Left lung (tissue), 4 donors: ENCODE measurements at regions not wholly inside any gene's neighbourhood (a gene's known extent, or its start where the extent isn't known, plus 50 kb on each side); places are given as distances from the start of the nearest gene placed in this dataset.

Experiments used
- ATAC-seq: fragments of 200-7000 bp; cut with Tn5 transposase; one replicate; pipeline ENCODE4 v1.9.1; 2020; ENCODE audit warnings: moderate library complexity
- DNase-seq, 4 donors: peaks; one replicate each; pipeline ENCODE4 v3.0.0-alpha.2; 2013 to 2020
- H3K27ac ChIP-seq, 2 donors: fragments of 200-600 bp; sonication (generic) in 1 of 2; one replicate each; pipeline versions ENCODE4 v1.5.0 to v1.8.0; 2020 to 2021
- H3K27me3 ChIP-seq, 2 donors: fragments of 200-600 bp; sonication (generic) in 1 of 2; one replicate each; pipeline versions ENCODE4 v1.5.0 to v1.8.0; 2020 to 2021
- H3K36me3 ChIP-seq, 2 donors: fragments of 200-600 bp; sonication (generic) in 1 of 2; one replicate each; pipeline versions ENCODE4 v1.5.0 to v1.8.0; 2020 to 2021
- H3K4me1 ChIP-seq, 2 donors: fragments of 200-600 bp; one replicate each; pipeline ENCODE4 v1.8.0; 2021
- H3K4me3 ChIP-seq, 2 donors: fragments of 200-600 bp; sonication (generic) in 1 of 2; one replicate each; pipeline versions ENCODE4 v1.5.0 to v1.8.0; 2020 to 2021; ENCODE audit warnings: mild to moderate bottlenecking in 1 of 2
- H3K9me3 ChIP-seq, 2 donors: fragments of 200-600 bp; sonication (generic) in 1 of 2; one replicate each; pipeline versions ENCODE4 v1.5.0 to v1.8.0; 2020 to 2021
- intact Hi-C, 2 donors: fragments of 100-400 bp; cut with DNase I; formaldehyde crosslinking; loops; one replicate each; pipeline versions ENCODE4 v1.11.2 to v1.14.2; 2022
- TF ChIP-seq, protein P1 (sequence below), 2 donors: fragments of 200-600 bp; sonication (generic) in 1 of 2; IDR thresholded peaks; one replicate each; pipeline versions ENCODE4 v1.5.0 to v1.8.0; 2021; ENCODE audit warnings: antibody characterized with exemption in 2 of 2
- donor health status: DM: no; HTN: yes; CAD: no.
- donor health status: DM: no; HTN: no; CAD: no.

DNA sequence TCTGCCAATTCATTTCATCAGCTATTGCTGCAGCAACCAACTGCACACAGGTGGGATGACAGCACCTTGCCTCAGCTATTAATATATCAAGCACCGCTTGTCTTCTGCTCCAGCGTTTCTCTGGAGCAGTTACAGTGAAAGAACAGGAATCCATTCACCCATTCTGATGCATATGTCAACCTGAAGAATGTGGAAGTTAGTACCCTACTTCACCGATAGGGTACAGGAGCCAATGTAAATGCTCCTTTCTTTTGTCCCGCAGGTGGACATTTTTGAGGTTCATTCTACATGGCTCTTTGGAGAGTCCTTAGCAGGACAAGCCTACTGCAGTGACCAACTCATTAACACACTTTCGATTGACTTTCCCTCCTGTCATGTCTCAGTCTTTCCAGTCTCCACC lies 104.4 kb upstream of the PRNP start:
- peaks cover 0 to 27% of the 10 kb centered on the region in 2 donors for H3K27me3 ChIP-seq
- no peak for DNase-seq
- no peak overlapping the region for H3K27ac ChIP-seq
- TF ChIP-seq, protein P1, sequence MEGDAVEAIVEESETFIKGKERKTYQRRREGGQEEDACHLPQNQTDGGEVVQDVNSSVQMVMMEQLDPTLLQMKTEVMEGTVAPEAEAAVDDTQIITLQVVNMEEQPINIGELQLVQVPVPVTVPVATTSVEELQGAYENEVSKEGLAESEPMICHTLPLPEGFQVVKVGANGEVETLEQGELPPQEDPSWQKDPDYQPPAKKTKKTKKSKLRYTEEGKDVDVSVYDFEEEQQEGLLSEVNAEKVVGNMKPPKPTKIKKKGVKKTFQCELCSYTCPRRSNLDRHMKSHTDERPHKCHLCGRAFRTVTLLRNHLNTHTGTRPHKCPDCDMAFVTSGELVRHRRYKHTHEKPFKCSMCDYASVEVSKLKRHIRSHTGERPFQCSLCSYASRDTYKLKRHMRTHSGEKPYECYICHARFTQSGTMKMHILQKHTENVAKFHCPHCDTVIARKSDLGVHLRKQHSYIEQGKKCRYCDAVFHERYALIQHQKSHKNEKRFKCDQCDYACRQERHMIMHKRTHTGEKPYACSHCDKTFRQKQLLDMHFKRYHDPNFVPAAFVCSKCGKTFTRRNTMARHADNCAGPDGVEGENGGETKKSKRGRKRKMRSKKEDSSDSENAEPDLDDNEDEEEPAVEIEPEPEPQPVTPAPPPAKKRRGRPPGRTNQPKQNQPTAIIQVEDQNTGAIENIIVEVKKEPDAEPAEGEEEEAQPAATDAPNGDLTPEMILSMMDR (IDR thresholded peaks at IDR 0.05): no peak
- ATAC-seq: no peak
- H3K4me3 ChIP-seq: no peak overlapping the region
- no peaks in the 10 kb centered on the region for H3K4me1 ChIP-seq
- no peaks in the 10 kb centered on the region for H3K36me3 ChIP-seq
- intact Hi-C loops: no loop called here
- no peaks in the 10 kb centered on the region for H3K9me3 ChIP-seq

DNA sequence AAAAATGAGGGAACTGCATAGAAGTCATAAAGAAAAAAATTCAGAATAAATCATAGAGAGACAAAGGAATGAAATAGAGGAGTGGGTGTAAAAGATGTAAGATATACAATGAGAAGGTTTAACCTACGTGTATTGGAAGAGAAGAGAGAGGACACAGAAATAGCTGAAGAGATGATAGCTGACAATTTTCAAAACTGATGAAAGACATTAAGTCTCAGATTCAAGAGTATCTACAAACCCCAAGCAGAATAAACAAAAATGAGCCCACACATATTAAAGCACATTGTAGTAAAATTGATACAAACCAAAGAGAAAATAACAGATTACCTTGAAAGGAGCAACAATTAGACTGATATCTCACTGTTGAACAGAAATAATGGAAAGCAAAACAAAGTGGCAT lies 107.9 kb upstream of the PRNP start:
- H3K36me3 ChIP-seq: no peaks in the 10 kb centered on the region
- no peak for DNase-seq
- no peaks in the 10 kb centered on the region for H3K9me3 ChIP-seq
- no peak overlapping the region for H3K4me3 ChIP-seq
- no peaks in the 10 kb centered on the region for H3K4me1 ChIP-seq
- TF ChIP-seq, protein P1 (IDR thresholded peaks at IDR 0.05): no peak
- peaks cover 0 to 41% of the 10 kb centered on the region in 2 donors for H3K27me3 ChIP-seq
- ATAC-seq: no peak
- intact Hi-C loops: no loop called here
- H3K27ac ChIP-seq: no peak overlapping the region

DNA sequence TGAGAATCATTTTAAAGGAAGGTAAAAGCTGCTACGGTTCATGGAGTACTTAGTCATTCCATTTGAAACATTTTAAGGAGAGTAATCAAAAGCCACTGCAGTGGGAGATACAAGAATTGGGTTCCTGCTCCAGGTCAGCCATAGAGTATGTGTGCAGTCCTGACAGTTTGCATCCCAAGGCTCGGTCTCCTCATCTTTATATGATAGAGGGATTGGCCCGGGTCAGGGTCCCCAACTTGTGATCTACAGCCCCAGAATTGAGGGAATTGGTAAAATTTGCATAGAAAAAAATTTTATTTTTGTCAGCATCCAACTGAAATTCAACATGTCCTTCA lies 111.9 kb upstream of the PRNP start:
- no peak overlapping the region for H3K4me3 ChIP-seq

DNA sequence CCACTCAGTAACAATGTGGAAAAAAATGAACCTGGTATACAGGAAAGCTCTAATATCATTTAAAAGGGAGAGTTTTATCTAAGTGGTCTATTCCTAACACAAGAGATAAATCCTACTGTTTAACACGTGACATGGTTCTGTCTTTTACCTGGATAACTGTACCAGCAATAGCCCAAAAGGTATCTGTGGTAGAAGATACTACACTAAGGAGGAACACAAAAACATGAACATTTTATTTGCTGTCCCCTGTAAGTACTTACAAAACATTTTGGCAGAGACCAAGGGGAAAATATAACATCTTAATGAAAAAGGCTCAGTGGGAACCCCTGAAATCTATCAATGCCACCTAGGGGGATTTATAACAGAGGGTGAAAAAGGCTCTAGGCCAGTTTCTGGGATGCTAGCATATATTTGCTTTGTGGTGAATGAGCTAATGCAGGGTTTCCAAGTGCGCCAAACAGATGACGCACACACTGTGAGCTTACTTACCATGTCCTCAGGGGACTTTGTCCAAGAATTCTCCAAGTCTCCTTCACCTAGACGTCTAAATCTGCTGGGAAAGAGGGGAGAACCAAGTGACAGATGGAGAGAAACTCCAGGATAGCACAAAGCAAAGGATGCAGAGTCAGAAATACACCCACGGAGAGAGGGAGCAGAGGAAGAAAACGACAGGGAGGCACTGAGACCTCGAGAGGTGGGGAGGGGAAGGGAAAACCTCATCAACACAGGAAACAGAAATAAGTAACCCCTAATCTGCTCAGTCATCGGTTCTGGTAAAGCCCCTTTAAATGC lies 112.5 kb upstream of the PRNP start:
- Histone ChIP-seq H3K9me3 (no peaks in the 10 kb centered on the region), H3K36me3 (no peaks in the 10 kb centered on the region), H3K4me1 (no peaks in the 10 kb centered on the region), H3K27ac (no peak overlapping the region), H3K4me3 (no peak overlapping the region), H3K27me3 (peaks cover 0 to 32% of the 10 kb centered on the region in 2 donors)
- TF ChIP-seq, protein P1 (IDR thresholded peaks at IDR 0.05): no peak
- ATAC-seq: no peak
- intact Hi-C loops: no loop called here
- DNase-seq: no peak

More for the DNA sequence above, 111.9 kb upstream of the PRNP start:
- ATAC-seq (no peak), DNase-seq (no peak)
- H3K36me3 ChIP-seq: no peaks in the 10 kb centered on the region
- TF ChIP-seq, protein P1 (IDR thresholded peaks at IDR 0.05): no peak
- intact Hi-C loops: no loop called here
- peaks cover 0 to 34% of the 10 kb centered on the region in 2 donors for H3K27me3 ChIP-seq
- no peaks in the 10 kb centered on the region for H3K9me3 ChIP-seq
- H3K27ac ChIP-seq: no peak overlapping the region
- H3K4me1 ChIP-seq: no peaks in the 10 kb centered on the region

DNA sequence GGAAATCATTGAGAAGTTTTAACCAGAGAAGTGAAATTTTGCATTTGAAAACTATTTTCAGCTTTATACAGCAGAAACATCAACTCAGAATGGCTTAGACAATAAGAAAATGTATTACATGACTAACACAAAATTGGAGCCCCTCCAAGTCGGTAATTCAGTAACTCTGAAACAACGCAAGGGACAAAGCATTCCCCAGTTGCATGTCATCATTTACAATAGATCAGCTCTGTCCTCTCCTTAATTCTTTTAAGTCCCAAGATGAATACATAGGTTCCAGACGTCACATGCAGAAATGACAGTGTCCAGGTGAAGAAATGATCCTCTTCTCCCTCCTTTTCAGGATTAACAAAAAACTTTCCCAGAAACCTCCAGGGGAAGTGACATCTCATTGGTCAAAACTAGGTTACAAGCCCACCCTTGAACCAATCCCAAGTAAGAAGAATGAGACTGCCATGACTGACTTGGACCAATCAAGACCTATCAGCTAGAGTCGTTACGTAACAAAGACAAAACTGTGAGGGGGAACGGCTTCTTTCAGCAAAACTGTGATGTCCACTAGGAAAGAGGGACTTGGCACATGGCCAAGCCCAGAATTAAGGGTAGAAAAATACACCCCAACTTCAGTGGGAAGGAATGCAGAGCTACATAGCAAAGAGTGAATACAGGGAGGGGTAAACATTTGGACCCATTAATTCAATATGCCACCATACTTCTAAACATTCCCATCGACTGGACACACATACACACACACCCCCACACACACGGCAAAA lies 114.3 kb upstream of the PRNP start:
- TF ChIP-seq, protein P1 (IDR thresholded peaks at IDR 0.05): no peak
- intact Hi-C loops: no loop called here
- no peaks in the 10 kb centered on the region for H3K9me3 ChIP-seq
- H3K27ac ChIP-seq: no peak overlapping the region
- peaks cover 0 to 19% of the 10 kb centered on the region in 2 donors for H3K27me3 ChIP-seq
- DNase-seq (no peak), ATAC-seq (no peak)
- H3K4me1 ChIP-seq: no peaks in the 10 kb centered on the region
- H3K4me3 ChIP-seq: no peak overlapping the region
- no peaks in the 10 kb centered on the region for H3K36me3 ChIP-seq
